Osteocyte (in vitro differentiated cells): ENCODE measurements at regions not wholly inside any gene's neighbourhood (a gene's known extent, or its start where the extent isn't known, plus 50 kb on each side); places are given as distances from the start of the nearest gene placed in this dataset.
"Not testable (repeated sequence)": the region's sequence is repeated elsewhere in the genome, so short reads cannot be mapped to it uniquely, and the experiment has no call there.

Experiments
- DNase-seq: peaks from one replicate; pipeline ENCODE4 v3.0.0; 2021; ENCODE audit warnings: mixed read lengths; ENCODE audit not compliant: unreplicated experiment; ENCODE audit errors: extremely low spot score
- H3K27ac Mint-ChIP-seq: one replicate; pipeline ENCODE4 v1.8.0; 2021; ENCODE audit warnings: mild to moderate bottlenecking, mixed read lengths; ENCODE audit not compliant: unreplicated experiment
- H3K27me3 Mint-ChIP-seq: one replicate; pipeline ENCODE4 v1.8.0; 2021; ENCODE audit warnings: mixed read lengths; ENCODE audit not compliant: unreplicated experiment
- H3K36me3 Mint-ChIP-seq: one replicate; pipeline ENCODE4 v1.8.0; 2021; ENCODE audit warnings: mixed read lengths; ENCODE audit not compliant: unreplicated experiment
- H3K4me1 Mint-ChIP-seq: one replicate; pipeline ENCODE4 v1.8.0; 2021; ENCODE audit warnings: mixed read lengths; ENCODE audit not compliant: unreplicated experiment
- H3K4me3 Mint-ChIP-seq: one replicate; pipeline ENCODE4 v1.8.0; 2021; ENCODE audit warnings: mild to moderate bottlenecking, moderate library complexity, mixed read lengths; ENCODE audit not compliant: unreplicated experiment
- H3K9me3 Mint-ChIP-seq: one replicate; pipeline ENCODE4 v1.8.0; 2021; ENCODE audit warnings: mixed read lengths; ENCODE audit not compliant: unreplicated experiment
- TF ChIP-seq, protein P1 (sequence below): fragments of 200-600 bp; sonication (generic); IDR thresholded peaks from 2 replicates; pipeline ENCODE4 v1.5.0; 2021; ENCODE audit warnings: antibody characterized with exemption, mild to moderate bottlenecking, moderate library complexity

- Mint-ChIP-seq H3K9me3 (no peaks in the 10 kb centered on the region), H3K27ac (no peak overlapping the region), H3K4me3 (no peak overlapping the region), H3K27me3 (peaks cover 23% of the 10 kb centered on the region), H3K36me3 (no peaks in the 10 kb centered on the region), H3K4me1 (no peaks in the 10 kb centered on the region)
- DNase-seq: no peak
- TF ChIP-seq, protein P1, sequence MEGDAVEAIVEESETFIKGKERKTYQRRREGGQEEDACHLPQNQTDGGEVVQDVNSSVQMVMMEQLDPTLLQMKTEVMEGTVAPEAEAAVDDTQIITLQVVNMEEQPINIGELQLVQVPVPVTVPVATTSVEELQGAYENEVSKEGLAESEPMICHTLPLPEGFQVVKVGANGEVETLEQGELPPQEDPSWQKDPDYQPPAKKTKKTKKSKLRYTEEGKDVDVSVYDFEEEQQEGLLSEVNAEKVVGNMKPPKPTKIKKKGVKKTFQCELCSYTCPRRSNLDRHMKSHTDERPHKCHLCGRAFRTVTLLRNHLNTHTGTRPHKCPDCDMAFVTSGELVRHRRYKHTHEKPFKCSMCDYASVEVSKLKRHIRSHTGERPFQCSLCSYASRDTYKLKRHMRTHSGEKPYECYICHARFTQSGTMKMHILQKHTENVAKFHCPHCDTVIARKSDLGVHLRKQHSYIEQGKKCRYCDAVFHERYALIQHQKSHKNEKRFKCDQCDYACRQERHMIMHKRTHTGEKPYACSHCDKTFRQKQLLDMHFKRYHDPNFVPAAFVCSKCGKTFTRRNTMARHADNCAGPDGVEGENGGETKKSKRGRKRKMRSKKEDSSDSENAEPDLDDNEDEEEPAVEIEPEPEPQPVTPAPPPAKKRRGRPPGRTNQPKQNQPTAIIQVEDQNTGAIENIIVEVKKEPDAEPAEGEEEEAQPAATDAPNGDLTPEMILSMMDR: no peak
Observed at GRCh38 chr18:22067109-22067508, 102.3 kb upstream of the GATA6 start.

GRCh38 chr18:22067682-22068081 is 101.7 kb upstream of the GATA6 start:
- H3K9me3 Mint-ChIP-seq: no peaks in the 10 kb centered on the region
- no peak for DNase-seq
- no peaks in the 10 kb centered on the region for H3K36me3 Mint-ChIP-seq
- peaks cover 21% of the 10 kb centered on the region for H3K27me3 Mint-ChIP-seq
- TF ChIP-seq, protein P1: no peak
- H3K4me3 Mint-ChIP-seq: no peak overlapping the region
- H3K4me1 Mint-ChIP-seq: no peaks in the 10 kb centered on the region
- H3K27ac Mint-ChIP-seq: no peak overlapping the region

DNA sequence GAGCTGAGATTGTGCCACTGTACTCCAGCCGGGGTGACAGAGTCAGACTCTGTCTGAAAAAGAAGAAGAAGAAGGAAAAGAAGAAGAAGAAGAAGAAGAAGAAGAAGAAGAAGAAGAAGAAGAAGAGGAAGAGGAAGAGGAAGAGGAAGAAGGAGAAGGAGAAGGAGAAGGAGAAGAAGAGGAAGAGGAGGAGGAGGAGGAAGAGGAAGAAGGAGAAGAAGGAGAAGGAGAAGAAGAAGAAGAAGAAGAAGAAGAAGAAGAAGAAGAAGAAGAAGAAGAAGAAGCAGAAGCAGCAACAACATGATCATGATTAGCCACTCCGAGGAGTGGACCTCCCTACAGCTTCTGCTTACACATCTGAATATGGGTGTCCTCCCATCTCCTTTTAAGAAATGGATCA is 100.6 kb upstream of the GATA6 start:
- H3K9me3 Mint-ChIP-seq, H3K4me1 Mint-ChIP-seq, H3K4me3 Mint-ChIP-seq, H3K27ac Mint-ChIP-seq, DNase-seq, H3K36me3 Mint-ChIP-seq: not testable (repeated sequence)
- H3K27me3 Mint-ChIP-seq: peaks cover 15% of the 10 kb centered on the region

- no peak overlapping the region for H3K27ac Mint-ChIP-seq
- no peaks in the 10 kb centered on the region for H3K4me1 Mint-ChIP-seq
- no peaks in the 10 kb centered on the region for H3K36me3 Mint-ChIP-seq
- no peak overlapping the region for H3K4me3 Mint-ChIP-seq
- TF ChIP-seq, protein P1: no peak
- no peaks in the 10 kb centered on the region for H3K9me3 Mint-ChIP-seq
- DNase-seq: no peak
- peaks cover 21% of the 10 kb centered on the region for H3K27me3 Mint-ChIP-seq
Observed at GRCh38 chr18:22069916-22070315, 99.5 kb upstream of the GATA6 start.

DNA sequence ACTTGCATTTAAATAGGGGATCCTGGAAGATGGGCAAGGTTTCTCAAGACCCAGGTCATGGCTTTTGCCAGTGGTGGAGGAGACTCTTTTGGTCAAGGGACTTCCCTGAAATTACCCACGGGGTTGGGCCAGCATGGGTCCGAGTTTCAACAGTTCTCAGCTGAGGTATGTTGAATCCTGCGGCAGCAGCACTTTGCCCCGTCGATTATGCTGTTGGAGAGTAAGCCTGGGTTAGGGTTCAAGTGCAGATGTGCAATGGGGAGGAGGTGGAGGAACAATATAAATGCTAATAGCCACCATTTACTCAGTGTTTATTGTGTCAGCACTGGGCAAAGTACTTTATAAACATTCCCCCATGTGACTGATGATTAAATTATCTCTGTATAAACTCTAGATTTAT is 96.0 kb upstream of the GATA6 start:
- H3K4me1 Mint-ChIP-seq: no peaks in the 10 kb centered on the region

More for the DNA sequence above, 96.0 kb upstream of the GATA6 start:
- Mint-ChIP-seq H3K36me3 (no peaks in the 10 kb centered on the region), H3K27me3 (peaks cover 18% of the 10 kb centered on the region), H3K27ac (no peak overlapping the region), H3K4me3 (no peak overlapping the region), H3K9me3 (no peaks in the 10 kb centered on the region)
- TF ChIP-seq, protein P1: no peak
- no peak for DNase-seq
